Thyroid gland (tissue), 4 donors: ENCODE measurements at regions not wholly inside any gene's neighbourhood (a gene's known extent, or its start where the extent isn't known, plus 50 kb on each side); places are given as distances from the start of the nearest gene placed in this dataset.

ENCODE experiments used
- POLR2A ChIP-seq, 2 donors: fragments of 450-650 bp; IDR thresholded peaks; one replicate each; pipeline ENCODE4 v1.6.1; 2017; ENCODE audit warnings: antibody characterized with exemption in 2 of 2, mild to moderate bottlenecking in 2 of 2, moderate library complexity in 1 of 2
- TF ChIP-seq, protein P1 (sequence below), 6 experiments: fragments of 200-600 bp in 3 of 6; fragments of 450-650 bp in 3 of 6; sonication (generic) in 3 of 6; IDR thresholded peaks; one replicate each; pipeline ENCODE4 v1.5.1; 2016 to 2019; ENCODE audit warnings: antibody characterized with exemption in 6 of 6, mild to moderate bottlenecking in 2 of 6, inconsistent platforms in 1 of 6, moderate library complexity in 1 of 6

DNA sequence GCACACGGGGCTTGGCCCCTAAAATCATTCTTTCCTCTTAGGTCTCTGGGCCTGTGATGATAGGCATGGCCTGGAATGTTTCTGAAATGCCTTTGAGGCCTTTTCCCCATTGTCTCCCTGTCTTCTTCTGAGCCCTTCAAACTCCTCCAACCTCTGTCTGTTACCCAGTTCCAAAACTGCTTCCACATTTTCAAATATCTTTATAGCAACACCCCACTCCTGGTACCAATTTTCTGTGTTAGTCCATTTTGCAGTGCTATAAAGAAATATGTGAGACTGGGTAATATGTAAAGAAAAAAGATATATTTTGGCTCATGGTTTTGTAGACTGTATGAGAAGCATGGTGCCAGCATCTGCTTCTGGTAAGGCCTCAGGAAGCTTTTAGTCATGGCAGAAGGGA is 158.8 kb downstream of the TM2D1 start:
- no peak for TF ChIP-seq POLR2A (IDR thresholded peaks at IDR 0.05)
- TF ChIP-seq, protein P1, sequence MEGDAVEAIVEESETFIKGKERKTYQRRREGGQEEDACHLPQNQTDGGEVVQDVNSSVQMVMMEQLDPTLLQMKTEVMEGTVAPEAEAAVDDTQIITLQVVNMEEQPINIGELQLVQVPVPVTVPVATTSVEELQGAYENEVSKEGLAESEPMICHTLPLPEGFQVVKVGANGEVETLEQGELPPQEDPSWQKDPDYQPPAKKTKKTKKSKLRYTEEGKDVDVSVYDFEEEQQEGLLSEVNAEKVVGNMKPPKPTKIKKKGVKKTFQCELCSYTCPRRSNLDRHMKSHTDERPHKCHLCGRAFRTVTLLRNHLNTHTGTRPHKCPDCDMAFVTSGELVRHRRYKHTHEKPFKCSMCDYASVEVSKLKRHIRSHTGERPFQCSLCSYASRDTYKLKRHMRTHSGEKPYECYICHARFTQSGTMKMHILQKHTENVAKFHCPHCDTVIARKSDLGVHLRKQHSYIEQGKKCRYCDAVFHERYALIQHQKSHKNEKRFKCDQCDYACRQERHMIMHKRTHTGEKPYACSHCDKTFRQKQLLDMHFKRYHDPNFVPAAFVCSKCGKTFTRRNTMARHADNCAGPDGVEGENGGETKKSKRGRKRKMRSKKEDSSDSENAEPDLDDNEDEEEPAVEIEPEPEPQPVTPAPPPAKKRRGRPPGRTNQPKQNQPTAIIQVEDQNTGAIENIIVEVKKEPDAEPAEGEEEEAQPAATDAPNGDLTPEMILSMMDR (IDR thresholded peaks at IDR 0.05) = no peak
